ENCODE measurements at regions not wholly inside any gene's neighbourhood (a gene's known extent, or its start where the extent isn't known, plus 50 kb on each side); places are given as distances from the start of the nearest gene placed in this dataset.

- DNase-seq (ENCODE audit: insufficient read length, low spot score) (no peak), FAIRE-seq (no peak)
- TF ChIP-seq CTCF (IDR thresholded peaks at IDR 0.05; ENCODE audit: insufficient read depth, missing control alignments), result no peak
These were observed 243.4 kb downstream of the BCL11A start for GRCh38 chr2:60309941-60310660.

GRCh38 chr2:60309336-60309735, 244.1 kb downstream of the BCL11A start:
- no peak for TF ChIP-seq CTCF (IDR thresholded peaks at IDR 0.05; ENCODE audit: insufficient read depth, missing control alignments)
- DNase-seq (ENCODE audit: insufficient read length, low spot score), result no peak
- no peak for FAIRE-seq

- FAIRE-seq (no peak), DNase-seq (ENCODE audit: insufficient read length, low spot score) (no peak)
- TF ChIP-seq CTCF (IDR thresholded peaks at IDR 0.05; ENCODE audit: insufficient read depth, missing control alignments), result no peak
These were observed 247.1 kb downstream of the BCL11A start for GRCh38 chr2:60306267-60306861.

GRCh38 chr2:60303680-60304079, 249.8 kb downstream of the BCL11A start:
- TF ChIP-seq CTCF (IDR thresholded peaks at IDR 0.05; ENCODE audit: insufficient read depth, missing control alignments), result no peak
- FAIRE-seq, result no peak
- DNase-seq (ENCODE audit: insufficient read length, low spot score), result no peak

- no peak for FAIRE-seq
- no peak for DNase-seq (ENCODE audit: insufficient read length, low spot score)
- no peak for TF ChIP-seq CTCF (IDR thresholded peaks at IDR 0.05; ENCODE audit: insufficient read depth, missing control alignments)
These were observed 250.9 kb downstream of the BCL11A start for GRCh38 chr2:60302377-60303126.

GRCh38 chr2:60301726-60302125, 251.7 kb downstream of the BCL11A start:
- FAIRE-seq (no peak), DNase-seq (ENCODE audit: insufficient read length, low spot score) (no peak)
- no peak for TF ChIP-seq CTCF (IDR thresholded peaks at IDR 0.05; ENCODE audit: insufficient read depth, missing control alignments)
